ENCODE measurements at regions not wholly inside any gene's neighbourhood (a gene's known extent, or its start where the extent isn't known, plus 50 kb on each side); places are given as distances from the start of the nearest gene placed in this dataset.
"Not testable (repeated sequence)": the region's sequence is repeated elsewhere in the genome, so short reads cannot be mapped to it uniquely, and the experiment has no call there.

GRCh38 chr15:24260854-24261253 lies 414.7 kb upstream of the NPAP1 start:
- not testable (repeated sequence) for TF ChIP-seq CTCF, POLR2A (IDR thresholded peaks at IDR 0.05)

All from right lobe of liver (tissue), 4 donors.